SKM-1 (cell line): ENCODE measurements at regions not wholly inside any gene's neighbourhood (a gene's known extent, or its start where the extent isn't known, plus 50 kb on each side); places are given as distances from the start of the nearest gene placed in this dataset.

Experiments
- DNase-seq: peaks from one replicate; lab custom pipeline; 2025; ENCODE audit not compliant: unreplicated experiment; lab: John Stamatoyannopoulos, UW

- no peak for DNase-seq
Observed at GRCh38 chr3:14307656-14308302, 94.6 kb upstream of the SLC6A6 start.

- DNase-seq = no peak
Observed at GRCh38 chr3:14311729-14312128, 90.7 kb upstream of the SLC6A6 start.

- DNase-seq = no peak
Observed at GRCh38 chr3:14312375-14312774, 90.0 kb upstream of the SLC6A6 start.

GRCh38 chr3:14317057-14317553 is 85.3 kb upstream of the SLC6A6 start:
- no peak for DNase-seq

- DNase-seq = no peak
Observed at GRCh38 chr3:14318646-14319045, 83.8 kb upstream of the SLC6A6 start.

GRCh38 chr3:14319654-14320182 is 82.7 kb upstream of the SLC6A6 start:
- peak; percentile 94 for DNase-seq

- no peak for DNase-seq
Observed at GRCh38 chr3:14320219-14320618, 82.2 kb upstream of the SLC6A6 start.

- DNase-seq = no peak
Observed at GRCh38 chr3:14322001-14322400, 80.4 kb upstream of the SLC6A6 start.

- DNase-seq = no peak
Observed at GRCh38 chr3:14322667-14323295, 79.6 kb upstream of the SLC6A6 start.

- no peak for DNase-seq
Observed at GRCh38 chr3:14323401-14324223, 78.8 kb upstream of the SLC6A6 start.

GRCh38 chr3:14324224-14324944 is 78.0 kb upstream of the SLC6A6 start:
- DNase-seq = no peak

GRCh38 chr3:14328422-14328821 is 74.0 kb upstream of the SLC6A6 start:
- DNase-seq = no peak

- peak; percentile 65 for DNase-seq
Observed at GRCh38 chr3:14329116-14329830, 73.1 kb upstream of the SLC6A6 start.

GRCh38 chr3:14329842-14330241 is 72.6 kb upstream of the SLC6A6 start:
- DNase-seq = no peak

GRCh38 chr3:14330508-14330907 is 71.9 kb upstream of the SLC6A6 start:
- no peak for DNase-seq

- no peak for DNase-seq
Observed at GRCh38 chr3:14331251-14331650, 71.2 kb upstream of the SLC6A6 start.

GRCh38 chr3:14332392-14332791 is 70.0 kb upstream of the SLC6A6 start:
- DNase-seq = no peak

GRCh38 chr3:14333215-14333614 is 69.2 kb upstream of the SLC6A6 start:
- DNase-seq = no peak

- DNase-seq = no peak
Observed at GRCh38 chr3:14333621-14334020, 68.8 kb upstream of the SLC6A6 start.

- DNase-seq = no peak
Observed at GRCh38 chr3:14334136-14334535, 68.3 kb upstream of the SLC6A6 start.
